ENCODE measurements at regions not wholly inside any gene's neighbourhood (a gene's known extent, or its start where the extent isn't known, plus 50 kb on each side); places are given as distances from the start of the nearest gene placed in this dataset.

DNA sequence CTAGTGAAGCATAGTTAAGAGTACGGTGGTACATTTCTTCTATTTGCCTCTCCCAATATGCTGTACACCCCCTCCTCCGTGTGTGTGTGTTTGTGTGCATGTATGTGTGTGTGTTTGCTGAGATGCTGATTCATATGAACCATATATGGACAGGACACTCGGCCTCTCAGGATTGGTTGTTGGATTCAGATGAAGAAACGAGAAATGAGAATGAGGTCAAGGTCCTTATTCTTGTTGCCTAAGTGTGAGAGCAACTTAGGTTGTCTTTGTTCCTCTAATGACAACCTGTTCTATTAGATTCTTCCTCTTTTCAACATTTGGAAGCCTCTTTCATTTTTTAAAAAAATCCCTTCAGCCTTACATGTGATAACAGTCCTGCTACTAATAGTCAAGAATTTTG, 1387.6 kb downstream of the STIM2 start:
- TF ChIP-seq, protein P1, sequence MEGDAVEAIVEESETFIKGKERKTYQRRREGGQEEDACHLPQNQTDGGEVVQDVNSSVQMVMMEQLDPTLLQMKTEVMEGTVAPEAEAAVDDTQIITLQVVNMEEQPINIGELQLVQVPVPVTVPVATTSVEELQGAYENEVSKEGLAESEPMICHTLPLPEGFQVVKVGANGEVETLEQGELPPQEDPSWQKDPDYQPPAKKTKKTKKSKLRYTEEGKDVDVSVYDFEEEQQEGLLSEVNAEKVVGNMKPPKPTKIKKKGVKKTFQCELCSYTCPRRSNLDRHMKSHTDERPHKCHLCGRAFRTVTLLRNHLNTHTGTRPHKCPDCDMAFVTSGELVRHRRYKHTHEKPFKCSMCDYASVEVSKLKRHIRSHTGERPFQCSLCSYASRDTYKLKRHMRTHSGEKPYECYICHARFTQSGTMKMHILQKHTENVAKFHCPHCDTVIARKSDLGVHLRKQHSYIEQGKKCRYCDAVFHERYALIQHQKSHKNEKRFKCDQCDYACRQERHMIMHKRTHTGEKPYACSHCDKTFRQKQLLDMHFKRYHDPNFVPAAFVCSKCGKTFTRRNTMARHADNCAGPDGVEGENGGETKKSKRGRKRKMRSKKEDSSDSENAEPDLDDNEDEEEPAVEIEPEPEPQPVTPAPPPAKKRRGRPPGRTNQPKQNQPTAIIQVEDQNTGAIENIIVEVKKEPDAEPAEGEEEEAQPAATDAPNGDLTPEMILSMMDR (conservative IDR thresholded peaks at IDR 0.05 in 1 of 2, IDR thresholded peaks at IDR 0.05 in 1 of 2; ENCODE audit: low read depth in 1 of 2, low read length in 2 of 2) = no peak
- no peak for TF ChIP-seq EZH2 (IDR thresholded peaks at IDR 0.05; ENCODE audit: low read length, missing control alignments)

All from fibroblast of lung (primary cell).